ENCODE measurements at regions not wholly inside any gene's neighbourhood (a gene's known extent, or its start where the extent isn't known, plus 50 kb on each side); places are given as distances from the start of the nearest gene placed in this dataset.

- ChIA-PET CTCF (no interaction called here), POLR2A (no interaction called here)
- Histone ChIP-seq H3K4me3 (ENCODE audit: low read depth, low read length) (no peak overlapping the region), H3K9me3 (ENCODE audit: control insufficient read depth, insufficient read depth, low read depth, low read length) (no peaks in the 10 kb centered on the region), H3K27ac (ENCODE audit: extremely low read depth, low read depth, low read length) (no peak overlapping the region), H3K4me1 (ENCODE audit: control insufficient read depth, insufficient read depth, low read length) (no peaks in the 10 kb centered on the region), H3K36me3 (ENCODE audit: control insufficient read depth in 2 of 2, insufficient read depth in 1 of 2, low read length in 2 of 2) (no peaks in the 10 kb centered on the region)
- TF ChIP-seq ZNF654 (tag by site-specific recombination; IDR thresholded peaks at IDR 0.05; ENCODE audit: low read depth): no peak
- TF ChIP-seq ZSCAN16 (tag by site-specific recombination; IDR thresholded peaks at IDR 0.05): no peak
- TF ChIP-seq HOXC10 (CRISPR knock-in tag; IDR thresholded peaks at IDR 0.05): no peak
- TF ChIP-seq HOXD13 (CRISPR knock-in tag; IDR thresholded peaks at IDR 0.05; ENCODE audit: borderline replicate concordance): no peak
- no peak for TF ChIP-seq ZFP69B (tag by site-specific recombination; IDR thresholded peaks at IDR 0.05)
- no peak for TF ChIP-seq KLF16 (tag by site-specific recombination; IDR thresholded peaks at IDR 0.05)
- no peak for TF ChIP-seq ZNF623 (tag by site-specific recombination; IDR thresholded peaks at IDR 0.05)
- TF ChIP-seq ATF2 (tag by site-specific recombination; IDR thresholded peaks at IDR 0.05; ENCODE audit: low read depth): no peak
Observed at GRCh38 chr5:17796757-17797396, 162.6 kb downstream of the TAF11L14 start.

- TF ChIP-seq REPIN1 (tag by site-specific recombination; IDR thresholded peaks at IDR 0.05; ENCODE audit: low read depth) (no peak), ZNF561 (tag by site-specific recombination; IDR thresholded peaks at IDR 0.05; ENCODE audit: borderline replicate concordance) (no peak), ZNF626 (tag by site-specific recombination; IDR thresholded peaks at IDR 0.05) (no peak), ZSCAN4 (tag by site-specific recombination; IDR thresholded peaks at IDR 0.05) (no peak), GLI2 (tag by site-specific recombination; IDR thresholded peaks at IDR 0.05; ENCODE audit: borderline replicate concordance, low read depth) (no peak), PBX3 (CRISPR knock-in tag; IDR thresholded peaks at IDR 0.05) (no peak), ZNF830 (tag by site-specific recombination; IDR thresholded peaks at IDR 0.05; ENCODE audit: low read depth) (no peak), ZNF560 (tag by site-specific recombination; IDR thresholded peaks at IDR 0.05; ENCODE audit: borderline replicate concordance) (no peak), ZNF202 (tag by site-specific recombination; IDR thresholded peaks at IDR 0.05; ENCODE audit: borderline replicate concordance) (no peak), ZNF10 (tag by site-specific recombination; IDR thresholded peaks at IDR 0.05) (no peak), OVOL3 (tag by site-specific recombination; IDR thresholded peaks at IDR 0.05) (no peak), ZNF768 (tag by site-specific recombination; IDR thresholded peaks at IDR 0.05) (no peak), SP3 (tag by site-specific recombination; IDR thresholded peaks at IDR 0.05) (no peak), SCRT2 (tag by site-specific recombination; IDR thresholded peaks at IDR 0.05) (no peak), TRIM28 (IDR thresholded peaks at IDR 0.05; ENCODE audit: borderline replicate concordance, low read length) (no peak), ZBTB1 (tag by site-specific recombination; IDR thresholded peaks at IDR 0.05) (no peak), ZNF16 (tag by site-specific recombination; IDR thresholded peaks at IDR 0.05; ENCODE audit: low read depth) (no peak), ZNF747 (tag by site-specific recombination; IDR thresholded peaks at IDR 0.05) (no peak)
- TF ChIP-seq, protein P1, sequence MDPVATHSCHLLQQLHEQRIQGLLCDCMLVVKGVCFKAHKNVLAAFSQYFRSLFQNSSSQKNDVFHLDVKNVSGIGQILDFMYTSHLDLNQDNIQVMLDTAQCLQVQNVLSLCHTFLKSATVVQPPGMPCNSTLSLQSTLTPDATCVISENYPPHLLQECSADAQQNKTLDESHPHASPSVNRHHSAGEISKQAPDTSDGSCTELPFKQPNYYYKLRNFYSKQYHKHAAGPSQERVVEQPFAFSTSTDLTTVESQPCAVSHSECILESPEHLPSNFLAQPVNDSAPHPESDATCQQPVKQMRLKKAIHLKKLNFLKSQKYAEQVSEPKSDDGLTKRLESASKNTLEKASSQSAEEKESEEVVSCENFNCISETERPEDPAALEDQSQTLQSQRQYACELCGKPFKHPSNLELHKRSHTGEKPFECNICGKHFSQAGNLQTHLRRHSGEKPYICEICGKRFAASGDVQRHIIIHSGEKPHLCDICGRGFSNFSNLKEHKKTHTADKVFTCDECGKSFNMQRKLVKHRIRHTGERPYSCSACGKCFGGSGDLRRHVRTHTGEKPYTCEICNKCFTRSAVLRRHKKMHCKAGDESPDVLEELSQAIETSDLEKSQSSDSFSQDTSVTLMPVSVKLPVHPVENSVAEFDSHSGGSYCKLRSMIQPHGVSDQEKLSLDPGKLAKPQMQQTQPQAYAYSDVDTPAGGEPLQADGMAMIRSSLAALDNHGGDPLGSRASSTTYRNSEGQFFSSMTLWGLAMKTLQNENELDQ (tag by site-specific recombination; IDR thresholded peaks at IDR 0.05; ENCODE audit: low read depth): no peak
- Histone ChIP-seq H3K9me3 (ENCODE audit: control insufficient read depth, insufficient read depth, low read depth, low read length) (no peaks in the 10 kb centered on the region), H3K27ac (ENCODE audit: extremely low read depth, low read depth, low read length) (no peak overlapping the region), H3K36me3 (ENCODE audit: control insufficient read depth in 2 of 2, insufficient read depth in 1 of 2, low read length in 2 of 2) (no peaks in the 10 kb centered on the region), H3K4me1 (ENCODE audit: control insufficient read depth, insufficient read depth, low read length) (no peaks in the 10 kb centered on the region), H3K4me3 (ENCODE audit: low read depth, low read length) (no peak overlapping the region)
- ChIA-PET POLR2A (no interaction called here), CTCF (interaction anchor here (0.7 kb wide), 1 partner anchor 583 kb away, joined by 3 read pairs; no protein-coding TSS in a partner anchor)
Observed at GRCh38 chr5:17799521-17799920, 165.3 kb downstream of the TAF11L14 start.

All from HEK293 (cell line).